ENCODE measurements at regions not wholly inside any gene's neighbourhood (a gene's known extent, or its start where the extent isn't known, plus 50 kb on each side); places are given as distances from the start of the nearest gene placed in this dataset.

- TF ChIP-seq CEBPB (IDR thresholded peaks at IDR 0.05; ENCODE audit: low read depth, low read length) (no peak), RAD21 (IDR thresholded peaks at IDR 0.05; ENCODE audit: low read length) (no peak), CTCF (conservative IDR thresholded peaks at IDR 0.05; ENCODE audit: low read depth, low read length) (no peak), POLR2A (IDR thresholded peaks at IDR 0.05; ENCODE audit: low read depth, low read length) (no peak)
Measured at GRCh38 chr9:86713470-86713869, 233.8 kb downstream of the GAS1 start.
